SK-N-SH (cell line): ENCODE measurements at regions not wholly inside any gene's neighbourhood (a gene's known extent, or its start where the extent isn't known, plus 50 kb on each side); places are given as distances from the start of the nearest gene placed in this dataset.

Experiments used
- CTCF ChIA-PET: fragments of 300-600, 350-600 bp; formaldehyde crosslinking; extraction: SDS; loops from one replicate; lab custom pipeline; 2021; lab: Yijun Ruan, JAX
- POLR2A ChIA-PET: fragments of 350-600 bp; sonication (Branson Sonifier 250); formaldehyde crosslinking; extraction: SDS; loops from one replicate; lab custom pipeline; 2020; ENCODE audit warnings: antibody characterized with exemption, inconsistent platforms; lab: Yijun Ruan, JAX
- DNase-seq: peaks from one replicate; pipeline ENCODE4 v3.0.0; 2012
- H2AFZ ChIP-seq: fragments of 200-600 bp; sonication (generic); 2 replicates; pipeline ENCODE4 v1.8.1; 2016; ENCODE audit warnings: antibody characterized with exemption, mild to moderate bottlenecking, low read depth
- H3F3A ChIP-seq: fragments of 200-600 bp; sonication (generic); replicated peaks from 2 replicates; pipeline ENCODE3; 2016; ENCODE audit warnings: antibody characterized with exemption, mild to moderate bottlenecking; ENCODE audit not compliant: insufficient read depth
- H3K27ac ChIP-seq, 2 experiments: fragments of 200-500 bp in 1 of 2; fragments of 200-600 bp in 1 of 2; sonication (Bioruptor generic) in 1 of 2; sonication (generic), shearing (Covaris generic) in 1 of 2; 2 replicates each; pipeline versions ENCODE4 v1.5.1 to v1.6.1; 2014 to 2016; ENCODE audit warnings: low read depth in 2 of 2, inconsistent platforms in 1 of 2, low read length in 1 of 2, mild to moderate bottlenecking in 1 of 2, mixed read lengths in 1 of 2
- H3K27me3 ChIP-seq: fragments of 200-600 bp; sonication (generic), shearing (Covaris generic); 2 replicates; pipeline ENCODE4 v1.6.1; 2016; ENCODE audit warnings: mixed run types; ENCODE audit not compliant: insufficient read depth
- H3K36me3 ChIP-seq, 2 experiments: fragments of 200-500 bp in 1 of 2; fragments of 200-600 bp in 1 of 2; sonication (Bioruptor generic) in 1 of 2; sonication (generic) in 1 of 2; replicated peaks in 1 of 2; 2 replicates each; pipeline versions ENCODE3 to v1.5.1; 2014 to 2016; ENCODE audit warnings: low read length in 1 of 2, mild to moderate bottlenecking in 1 of 2; ENCODE audit not compliant: insufficient read depth in 2 of 2, control insufficient read depth in 1 of 2
- H3K4me1 ChIP-seq, 2 experiments: fragments of 200-500 bp in 1 of 2; fragments of 200-600 bp in 1 of 2; sonication (Bioruptor generic) in 1 of 2; sonication (generic), shearing (Covaris generic) in 1 of 2; 2 replicates each; pipeline versions ENCODE4 v1.5.1 to v1.6.1; 2014 to 2016; ENCODE audit warnings: low read depth in 1 of 2, low read length in 1 of 2, mixed run types in 1 of 2; ENCODE audit not compliant: insufficient read depth in 2 of 2, control insufficient read depth in 1 of 2
- H3K4me2 ChIP-seq: fragments of 200-600 bp; sonication (generic), shearing (Covaris generic); 2 replicates; pipeline ENCODE4 v1.6.1; 2017; ENCODE audit warnings: mixed run types
- H3K4me3 ChIP-seq, 2 experiments: fragments of 200-500 bp in 1 of 2; fragments of 200-600 bp in 1 of 2; sonication (Bioruptor generic) in 1 of 2; sonication (generic), shearing (Covaris generic) in 1 of 2; 2 replicates each; pipeline versions ENCODE4 v1.5.1 to v1.8.1; 2014 to 2016; ENCODE audit warnings: low read depth in 2 of 2, inconsistent platforms in 1 of 2, low read length in 1 of 2, mild to moderate bottlenecking in 1 of 2, mixed read lengths in 1 of 2, moderate library complexity in 1 of 2
- H3K79me2 ChIP-seq: fragments of 200-600 bp; sonication (generic); 2 replicates; pipeline ENCODE4 v1.8.1; 2017; ENCODE audit warnings: mild to moderate bottlenecking; ENCODE audit not compliant: insufficient read depth
- H3K9ac ChIP-seq: fragments of 200-600 bp; sonication (generic); 2 replicates; pipeline ENCODE4 v1.6.1; 2017; ENCODE audit warnings: mixed run types
- H3K9me2 ChIP-seq: fragments of 200-600 bp; sonication (generic); 2 replicates; pipeline ENCODE4 v1.6.1; 2017; ENCODE audit warnings: mixed run types
- H3K9me3 ChIP-seq: fragments of 200-600 bp; sonication (generic); 2 replicates; pipeline ENCODE4 v1.6.1; 2017; ENCODE audit warnings: mixed run types, mild to moderate bottlenecking, moderate library complexity
- H4K20me1 ChIP-seq: fragments of 200-600 bp; sonication (generic); 2 replicates; pipeline ENCODE4 v1.6.1; 2017; ENCODE audit warnings: mild to moderate bottlenecking, mixed run types; ENCODE audit not compliant: insufficient read depth
- EP300 ChIP-seq, 2 experiments: IDR thresholded peaks; 2 replicates each; pipeline versions ENCODE4 v1.4.0 to v1.6.1; 2012; ENCODE audit warnings: borderline replicate concordance in 1 of 2, low read depth in 1 of 2, low read length in 1 of 2
- EZH2phosphoT487 ChIP-seq: fragments of 200-600 bp; sonication (generic); IDR thresholded peaks from 2 replicates; pipeline ENCODE4 v1.6.1; 2017; ENCODE audit warnings: low read depth, mixed run types, mild to moderate bottlenecking, antibody characterized with exemption, moderate library complexity, borderline replicate concordance
- MEF2A ChIP-seq: IDR thresholded peaks from 2 replicates; pipeline ENCODE4 v1.4.0; 2012; ENCODE audit warnings: low read depth, borderline replicate concordance
- MXI1 ChIP-seq: IDR thresholded peaks from 2 replicates; pipeline ENCODE4 v1.6.1; 2012; ENCODE audit warnings: mild to moderate bottlenecking, low read depth, low read length, improper control_type of control experiment
- NRF1 ChIP-seq: IDR thresholded peaks from 2 replicates; pipeline ENCODE4 v1.6.1; 2012; ENCODE audit warnings: low read depth, mild to moderate bottlenecking, low read length
- POLR2AphosphoS5 ChIP-seq: IDR thresholded peaks from 2 replicates; pipeline ENCODE4 v1.6.1; 2012; ENCODE audit warnings: low read depth, low read length
- RCOR1 ChIP-seq: fragments of 150-350 bp; IDR thresholded peaks from 2 replicates; pipeline ENCODE4 v1.6.1; 2017; ENCODE audit warnings: antibody characterized with exemption, low read length
- SMC3 ChIP-seq: IDR thresholded peaks from 2 replicates; pipeline ENCODE4 v1.6.1; 2012; ENCODE audit warnings: low read depth, low read length, improper control_type of control experiment
- TCF12 ChIP-seq: IDR thresholded peaks from 2 replicates; pipeline ENCODE4 v1.4.0; 2012
- WGBS: methylation state at CpG from one replicate; pipeline ENCODE4 v1.1.6; 2017; ENCODE audit warnings: low lambda C conversion rate; 5-methylcytosine and 5-hydroxymethylcytosine counted together
- TF ChIP-seq, protein P1 (sequence below): IDR thresholded peaks from 2 replicates; pipeline ENCODE4 v1.4.0; 2012; ENCODE audit warnings: low read depth, borderline replicate concordance
- TF ChIP-seq, protein P2 (sequence below): IDR thresholded peaks from 2 replicates; pipeline ENCODE4; 2012
- TF ChIP-seq, protein P3 (sequence below): IDR thresholded peaks from 2 replicates; pipeline ENCODE4 v1.6.1; 2012; ENCODE audit warnings: mild to moderate bottlenecking, low read depth, low read length, moderate library complexity

DNA sequence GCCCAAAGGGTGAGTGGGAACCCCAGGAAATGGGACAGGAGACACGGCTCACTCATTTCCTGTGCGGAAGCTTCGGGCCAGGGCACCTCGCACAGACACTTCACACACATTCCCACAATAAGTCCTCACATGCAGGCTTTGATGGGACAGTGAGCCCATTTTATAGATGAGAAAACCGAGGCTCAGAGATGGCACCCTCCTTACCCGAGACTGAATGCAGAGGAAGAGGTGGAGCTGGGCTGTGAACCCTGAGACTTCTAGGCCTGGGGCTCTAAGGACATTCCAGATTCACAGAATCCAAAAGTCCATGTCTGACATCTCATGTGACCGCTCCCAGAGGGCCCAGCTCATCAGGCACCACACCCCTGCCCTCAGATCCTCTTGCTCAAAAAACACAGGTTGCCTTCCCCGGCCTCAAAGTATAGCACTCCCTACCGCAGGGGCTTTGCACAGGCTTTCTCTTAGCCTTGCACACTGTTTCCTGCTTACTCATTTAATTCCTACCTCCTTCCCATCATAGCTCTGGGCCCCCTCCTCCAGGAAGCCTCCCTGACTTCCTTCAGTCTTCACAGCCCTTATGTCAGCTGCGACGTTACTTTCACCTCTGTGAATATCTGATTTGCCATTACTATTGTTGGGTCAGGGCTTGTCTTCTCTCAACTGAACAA lies 57.1 kb upstream of the TCF20 start (continued):
- TF ChIP-seq, protein P1, sequence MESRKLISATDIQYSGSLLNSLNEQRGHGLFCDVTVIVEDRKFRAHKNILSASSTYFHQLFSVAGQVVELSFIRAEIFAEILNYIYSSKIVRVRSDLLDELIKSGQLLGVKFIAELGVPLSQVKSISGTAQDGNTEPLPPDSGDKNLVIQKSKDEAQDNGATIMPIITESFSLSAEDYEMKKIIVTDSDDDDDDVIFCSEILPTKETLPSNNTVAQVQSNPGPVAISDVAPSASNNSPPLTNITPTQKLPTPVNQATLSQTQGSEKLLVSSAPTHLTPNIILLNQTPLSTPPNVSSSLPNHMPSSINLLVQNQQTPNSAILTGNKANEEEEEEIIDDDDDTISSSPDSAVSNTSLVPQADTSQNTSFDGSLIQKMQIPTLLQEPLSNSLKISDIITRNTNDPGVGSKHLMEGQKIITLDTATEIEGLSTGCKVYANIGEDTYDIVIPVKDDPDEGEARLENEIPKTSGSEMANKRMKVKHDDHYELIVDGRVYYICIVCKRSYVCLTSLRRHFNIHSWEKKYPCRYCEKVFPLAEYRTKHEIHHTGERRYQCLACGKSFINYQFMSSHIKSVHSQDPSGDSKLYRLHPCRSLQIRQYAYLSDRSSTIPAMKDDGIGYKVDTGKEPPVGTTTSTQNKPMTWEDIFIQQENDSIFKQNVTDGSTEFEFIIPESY: no peak
- TF ChIP-seq EP300 (IDR thresholded peaks at IDR 0.05; ENCODE audit: borderline replicate concordance in 1 of 2, low read depth in 1 of 2, low read length in 1 of 2): no peak
- TF ChIP-seq POLR2AphosphoS5: no peak
- TF ChIP-seq, all 33 proteins: peak for 0

DNA sequence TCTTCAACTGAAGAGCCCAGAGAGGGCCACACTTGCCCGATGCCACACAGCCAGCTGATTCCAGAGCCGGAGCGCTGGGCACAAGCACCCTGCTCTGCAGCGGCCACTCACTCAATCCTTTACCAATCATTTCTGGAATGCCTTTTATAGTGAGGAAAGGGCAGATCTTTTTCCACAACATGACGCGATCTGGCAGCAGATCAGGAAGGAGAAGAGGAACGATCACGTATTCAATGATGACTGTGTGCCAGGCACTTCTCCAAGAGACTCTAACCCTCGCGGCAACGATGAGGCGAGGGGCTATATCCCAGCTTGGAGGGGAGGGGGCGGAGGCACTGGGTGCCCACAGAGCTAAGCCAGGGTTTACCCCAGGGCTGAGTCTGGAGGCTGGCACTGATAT lies 56.3 kb upstream of the TCF20 start:
- no peaks in the 10 kb centered on the region for H4K20me1 ChIP-seq
- WGBS: 81% methylated on average over 10 of the region's 13 CpGs
- H3K4me2 ChIP-seq: no peak overlapping the region
- ChIA-PET CTCF (interaction anchor here (3.2 kb wide), 1 partner anchor 30 kb away, joined by 7 read pairs; no protein-coding TSS in a partner anchor), POLR2A (no interaction called here)
- H3K36me3 ChIP-seq: no peaks in the 10 kb centered on the region
- no peaks in the 10 kb centered on the region for H3K27me3 ChIP-seq
- H2AFZ ChIP-seq: no peak overlapping the region
- no peak overlapping the region for H3K4me3 ChIP-seq
- no peaks in the 10 kb centered on the region for H3K79me2 ChIP-seq
- no peaks in the 10 kb centered on the region for H3F3A ChIP-seq
- H3K27ac ChIP-seq: no peak overlapping the region
- H3K9me3 ChIP-seq: no peaks in the 10 kb centered on the region
- TF ChIP-seq, protein P2, sequence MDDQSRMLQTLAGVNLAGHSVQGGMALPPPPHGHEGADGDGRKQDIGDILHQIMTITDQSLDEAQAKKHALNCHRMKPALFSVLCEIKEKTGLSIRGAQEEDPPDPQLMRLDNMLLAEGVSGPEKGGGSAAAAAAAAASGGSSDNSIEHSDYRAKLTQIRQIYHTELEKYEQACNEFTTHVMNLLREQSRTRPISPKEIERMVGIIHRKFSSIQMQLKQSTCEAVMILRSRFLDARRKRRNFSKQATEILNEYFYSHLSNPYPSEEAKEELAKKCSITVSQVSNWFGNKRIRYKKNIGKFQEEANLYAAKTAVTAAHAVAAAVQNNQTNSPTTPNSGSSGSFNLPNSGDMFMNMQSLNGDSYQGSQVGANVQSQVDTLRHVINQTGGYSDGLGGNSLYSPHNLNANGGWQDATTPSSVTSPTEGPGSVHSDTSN: no peak
- TF ChIP-seq RCOR1 (no peak), MEF2A (no peak), NRF1 (no peak), SMC3 (no peak), EZH2phosphoT487 (no peak), MXI1 (no peak)
- DNase-seq: no peak
- H3K9ac ChIP-seq: no peak overlapping the region
- no peaks in the 10 kb centered on the region for H3K9me2 ChIP-seq
- H3K4me1 ChIP-seq: peaks cover 0 to 3% of the 10 kb centered on the region in 2 experiments; a peak in 1 of 4 replicates

DNA sequence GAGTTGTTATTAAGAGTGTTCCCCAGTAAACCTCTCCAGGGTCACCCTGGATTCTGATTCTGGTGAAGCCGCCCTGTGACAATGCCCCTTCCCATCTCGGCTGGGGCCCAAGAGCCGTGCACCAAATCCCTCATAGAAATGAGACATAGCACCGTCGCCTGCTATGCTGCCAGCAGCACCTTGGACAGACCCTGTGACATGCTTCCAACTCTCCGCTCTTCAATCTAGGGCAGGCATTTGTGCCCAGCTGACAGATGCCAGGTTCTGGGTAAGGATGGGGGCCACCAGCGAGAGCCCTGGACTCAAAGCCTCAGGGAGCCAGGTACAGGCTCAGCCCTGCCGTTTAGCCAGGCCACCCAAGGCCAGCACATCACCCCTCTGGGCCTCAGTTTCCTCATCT lies 55.8 kb upstream of the TCF20 start:
- ChIA-PET CTCF (interaction anchor here (3.2 kb wide), 1 partner anchor 30 kb away, joined by 7 read pairs; no protein-coding TSS in a partner anchor), POLR2A (no interaction called here)
- Histone ChIP-seq H3K9me2 (no peaks in the 10 kb centered on the region), H3K27me3 (no peaks in the 10 kb centered on the region), H4K20me1 (no peaks in the 10 kb centered on the region), H3K27ac (no peak overlapping the region), H3K4me2 (no peak overlapping the region), H3F3A (no peaks in the 10 kb centered on the region), H3K9ac (no peak overlapping the region), H3K4me1 (peaks cover 0 to 3% of the 10 kb centered on the region in 2 experiments; a peak in 1 of 4 replicates), H3K36me3 (no peaks in the 10 kb centered on the region), H3K9me3 (no peaks in the 10 kb centered on the region), H2AFZ (no peak overlapping the region), H3K79me2 (no peaks in the 10 kb centered on the region), H3K4me3 (no peak overlapping the region)
- WGBS: no CpG with 5 or more reads among the region's 8 CpGs
- no peak for DNase-seq
- no peak for TF ChIP-seq TCF12
- TF ChIP-seq, protein P3, sequence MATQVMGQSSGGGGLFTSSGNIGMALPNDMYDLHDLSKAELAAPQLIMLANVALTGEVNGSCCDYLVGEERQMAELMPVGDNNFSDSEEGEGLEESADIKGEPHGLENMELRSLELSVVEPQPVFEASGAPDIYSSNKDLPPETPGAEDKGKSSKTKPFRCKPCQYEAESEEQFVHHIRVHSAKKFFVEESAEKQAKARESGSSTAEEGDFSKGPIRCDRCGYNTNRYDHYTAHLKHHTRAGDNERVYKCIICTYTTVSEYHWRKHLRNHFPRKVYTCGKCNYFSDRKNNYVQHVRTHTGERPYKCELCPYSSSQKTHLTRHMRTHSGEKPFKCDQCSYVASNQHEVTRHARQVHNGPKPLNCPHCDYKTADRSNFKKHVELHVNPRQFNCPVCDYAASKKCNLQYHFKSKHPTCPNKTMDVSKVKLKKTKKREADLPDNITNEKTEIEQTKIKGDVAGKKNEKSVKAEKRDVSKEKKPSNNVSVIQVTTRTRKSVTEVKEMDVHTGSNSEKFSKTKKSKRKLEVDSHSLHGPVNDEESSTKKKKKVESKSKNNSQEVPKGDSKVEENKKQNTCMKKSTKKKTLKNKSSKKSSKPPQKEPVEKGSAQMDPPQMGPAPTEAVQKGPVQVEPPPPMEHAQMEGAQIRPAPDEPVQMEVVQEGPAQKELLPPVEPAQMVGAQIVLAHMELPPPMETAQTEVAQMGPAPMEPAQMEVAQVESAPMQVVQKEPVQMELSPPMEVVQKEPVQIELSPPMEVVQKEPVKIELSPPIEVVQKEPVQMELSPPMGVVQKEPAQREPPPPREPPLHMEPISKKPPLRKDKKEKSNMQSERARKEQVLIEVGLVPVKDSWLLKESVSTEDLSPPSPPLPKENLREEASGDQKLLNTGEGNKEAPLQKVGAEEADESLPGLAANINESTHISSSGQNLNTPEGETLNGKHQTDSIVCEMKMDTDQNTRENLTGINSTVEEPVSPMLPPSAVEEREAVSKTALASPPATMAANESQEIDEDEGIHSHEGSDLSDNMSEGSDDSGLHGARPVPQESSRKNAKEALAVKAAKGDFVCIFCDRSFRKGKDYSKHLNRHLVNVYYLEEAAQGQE: peak; percentile 51; the same call in 1 of the 2 replicates
